Epidermal melanocyte (primary cell): ENCODE measurements at regions not wholly inside any gene's neighbourhood (a gene's known extent, or its start where the extent isn't known, plus 50 kb on each side); places are given as distances from the start of the nearest gene placed in this dataset.

Source experiments
- DNase-seq: peaks from one replicate; pipeline ENCODE4 v3.0.0; 2011; ENCODE audit warnings: low spot score; ENCODE audit not compliant: insufficient read length

DNA sequence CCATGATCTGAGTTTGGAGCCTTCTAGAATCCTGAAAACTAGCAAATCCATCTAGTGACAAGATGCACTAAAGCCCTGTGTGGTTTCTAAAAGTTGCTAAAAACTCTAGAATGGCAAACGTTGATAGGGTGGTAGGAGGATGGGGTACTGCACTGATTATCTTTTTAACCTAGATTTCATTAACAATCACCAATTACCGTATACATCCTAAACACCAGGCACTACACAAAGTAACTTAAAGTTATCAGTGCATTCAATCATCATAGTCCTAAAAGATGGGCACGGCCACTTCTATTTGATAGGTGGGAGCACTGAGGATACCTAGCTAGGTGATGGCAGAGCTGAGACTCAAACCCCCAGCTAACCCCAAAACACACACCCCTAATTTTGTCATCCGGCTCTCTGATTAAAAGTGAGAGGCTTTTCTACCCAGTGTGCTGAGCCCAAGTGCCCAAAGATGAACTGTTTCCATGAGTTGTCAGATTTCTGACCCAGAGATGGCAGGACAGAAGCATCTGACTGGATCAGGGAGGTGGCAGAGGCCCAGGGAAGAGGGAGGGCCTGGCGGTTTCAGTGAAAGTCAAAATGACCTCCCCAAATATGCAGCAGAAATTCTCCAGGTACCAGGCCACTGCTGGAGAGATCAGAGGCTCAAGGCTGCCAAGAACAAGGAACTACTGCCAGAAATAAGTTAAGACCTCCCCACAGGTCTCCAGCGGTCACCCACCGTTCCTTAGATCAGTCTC, 396.8 kb downstream of the SOX9 start:
- no peak for DNase-seq

DNA sequence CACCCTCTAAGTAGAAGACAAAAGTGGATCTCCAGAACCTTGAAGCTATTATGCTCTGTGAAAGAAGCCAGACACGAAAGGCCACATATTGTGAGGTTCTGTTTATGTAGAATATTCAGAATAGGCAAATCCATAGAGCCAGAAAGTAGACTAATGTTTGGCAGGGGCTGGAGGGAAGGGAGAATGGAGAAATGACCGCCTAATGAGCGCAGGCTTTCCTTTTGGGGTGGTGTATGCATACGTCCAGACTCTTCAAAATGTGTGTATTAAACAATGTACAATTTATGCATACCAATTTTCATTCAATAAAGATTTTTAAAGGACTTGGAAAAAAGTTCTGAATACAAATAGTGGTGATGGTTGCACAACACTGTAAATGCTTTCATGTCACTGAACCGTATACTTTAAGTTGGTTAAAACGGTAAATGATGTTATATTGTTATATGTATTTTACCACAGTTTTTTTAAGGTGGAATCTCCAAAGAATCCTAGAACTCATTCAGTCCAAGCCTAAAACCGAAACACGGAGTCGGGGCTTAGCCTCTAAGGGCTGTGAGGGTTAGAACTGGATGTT, 397.4 kb downstream of the SOX9 start:
- no peak for DNase-seq

DNA sequence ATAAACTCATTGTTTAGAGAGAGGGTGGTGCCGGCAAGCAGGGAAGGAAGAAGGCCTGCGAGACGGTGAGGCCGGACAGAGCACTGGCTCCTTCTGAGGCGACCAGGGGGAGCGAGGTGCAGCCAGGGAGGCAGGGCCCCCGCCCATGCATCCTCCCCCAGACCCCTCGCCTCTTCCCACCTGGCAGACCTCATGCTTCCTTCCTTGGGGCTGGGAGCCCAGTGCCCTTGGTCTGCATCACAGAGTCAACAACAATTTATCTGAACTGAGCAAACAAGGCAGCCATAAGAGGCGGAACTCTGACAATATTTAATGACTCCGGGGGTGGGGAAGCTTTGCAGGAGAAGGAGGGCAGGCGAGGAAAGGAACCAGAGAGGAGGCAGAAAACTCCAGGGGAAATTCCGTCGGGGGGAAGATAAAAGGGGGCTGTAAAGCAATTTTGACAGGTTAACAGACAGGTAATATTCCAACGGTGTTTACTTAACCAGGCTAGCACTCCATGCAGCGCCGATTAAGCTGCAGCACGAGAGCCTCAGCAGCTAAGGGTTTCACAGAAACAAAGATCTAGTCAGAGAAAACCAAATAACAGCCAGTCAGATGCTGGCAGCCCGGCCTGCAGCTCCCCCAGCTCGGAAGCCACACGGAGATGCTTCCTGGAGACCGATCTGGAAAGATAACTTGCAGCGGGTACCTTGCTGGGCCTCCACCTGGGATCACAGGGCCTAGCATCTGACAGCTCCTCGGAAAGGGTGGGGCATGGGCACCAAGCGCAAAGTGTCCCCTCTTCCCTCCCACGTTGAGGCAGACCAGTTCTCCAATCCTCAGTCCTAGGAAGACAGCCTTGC, 398.2 kb downstream of the SOX9 start:
- no peak for DNase-seq

DNA sequence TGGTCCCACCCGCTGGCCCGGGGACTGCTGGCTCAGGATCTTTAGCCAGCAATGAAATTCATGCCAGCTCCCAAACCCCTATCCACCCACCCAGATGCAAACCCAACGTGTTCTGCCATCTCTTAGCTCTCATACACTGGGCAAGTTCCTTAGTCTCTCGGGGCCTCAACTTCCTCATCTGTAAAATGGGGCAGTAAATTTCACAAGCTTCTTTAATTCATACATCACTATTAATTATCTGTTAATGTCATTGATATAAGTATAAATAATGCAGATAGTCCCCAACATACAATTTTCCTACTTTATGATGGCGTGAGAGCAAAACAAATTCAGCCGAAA, 398.7 kb downstream of the SOX9 start:
- no peak for DNase-seq

DNA sequence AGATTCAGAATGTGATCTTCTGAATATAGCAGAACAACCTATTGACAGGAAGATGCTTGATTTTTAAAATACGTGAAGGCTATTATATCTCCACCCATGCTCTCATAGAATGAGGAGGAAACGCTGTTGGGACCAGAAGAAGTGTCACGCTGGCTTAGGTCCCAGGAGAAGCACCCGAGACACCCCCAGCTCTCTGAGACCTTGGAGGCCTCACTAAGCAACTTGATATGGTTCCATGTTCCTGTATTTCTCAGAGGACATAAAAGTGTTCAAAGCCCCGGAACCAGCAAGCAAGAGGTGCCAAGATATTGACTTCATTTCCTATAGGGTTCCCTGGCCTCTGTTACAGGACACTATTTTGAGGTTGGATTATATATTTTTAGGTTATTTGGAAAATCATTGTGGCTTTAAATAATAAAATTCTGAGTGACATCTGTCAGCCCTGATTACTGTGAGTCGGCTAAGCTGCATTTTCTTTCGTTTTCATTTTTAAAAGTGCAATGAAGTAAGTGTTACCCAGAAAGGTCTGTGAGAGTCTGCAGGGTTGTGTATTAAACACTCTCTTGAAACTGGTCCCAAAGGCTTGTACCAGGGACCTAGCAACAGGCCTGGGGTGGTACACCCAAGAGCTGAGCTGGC, 400.0 kb downstream of the SOX9 start:
- DNase-seq, result no peak

DNA sequence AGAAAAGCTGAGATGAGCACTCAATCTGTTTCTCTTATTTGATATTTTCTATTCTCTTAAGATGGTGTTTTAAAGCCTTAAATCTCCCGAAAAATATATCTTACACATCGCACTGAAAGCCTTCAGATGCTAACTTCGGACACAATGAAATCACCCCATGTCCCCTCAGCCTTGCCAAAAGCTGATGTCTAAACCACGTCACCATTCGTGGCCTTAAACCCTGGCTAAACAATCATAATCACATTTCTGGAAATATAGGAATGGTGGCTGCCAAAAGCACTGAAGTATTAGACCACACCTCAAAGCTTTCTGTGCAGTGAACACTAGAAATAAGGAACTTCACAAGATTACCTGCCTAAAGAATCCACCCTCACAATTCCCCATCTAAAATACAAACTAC, 402.7 kb downstream of the SOX9 start:
- DNase-seq, result no peak

DNA sequence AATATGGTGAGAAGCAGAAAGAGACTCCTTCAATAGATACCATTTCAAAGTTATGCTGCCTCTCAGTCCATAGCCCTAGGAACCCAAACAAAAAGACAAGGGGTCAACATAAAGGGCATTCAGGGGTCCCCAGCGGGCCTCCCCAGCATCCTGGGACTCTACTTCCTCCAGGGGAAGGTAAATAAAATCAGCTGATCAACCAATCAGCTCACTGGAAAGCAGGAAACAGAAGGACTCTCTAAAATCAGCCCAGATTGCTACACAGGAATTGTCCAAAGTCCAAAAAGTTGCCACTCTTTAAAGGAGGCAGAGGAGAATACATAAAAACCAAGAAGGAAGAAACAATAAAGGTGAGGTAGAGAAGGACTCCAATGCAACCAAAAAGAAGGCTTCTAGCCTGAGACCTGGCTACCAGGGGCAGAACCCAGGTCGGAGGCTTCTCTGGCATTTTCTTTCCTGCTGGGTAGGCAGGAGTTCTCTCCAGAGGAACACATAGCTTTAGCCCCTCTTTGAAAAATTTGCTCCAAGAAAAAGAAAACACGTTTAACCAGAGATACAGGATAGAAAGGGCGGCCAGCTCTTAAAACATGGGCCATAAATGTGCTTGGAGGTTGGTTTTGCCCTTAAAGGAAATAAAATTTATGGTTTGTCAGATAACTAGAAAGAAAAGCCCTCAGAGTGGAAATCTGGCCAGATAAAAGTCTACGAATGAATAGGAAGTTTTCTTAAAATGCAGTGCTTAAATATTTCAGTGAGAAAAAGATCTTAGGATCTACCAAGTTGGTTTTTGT, 404.6 kb downstream of the SOX9 start:
- DNase-seq, result no peak

DNA sequence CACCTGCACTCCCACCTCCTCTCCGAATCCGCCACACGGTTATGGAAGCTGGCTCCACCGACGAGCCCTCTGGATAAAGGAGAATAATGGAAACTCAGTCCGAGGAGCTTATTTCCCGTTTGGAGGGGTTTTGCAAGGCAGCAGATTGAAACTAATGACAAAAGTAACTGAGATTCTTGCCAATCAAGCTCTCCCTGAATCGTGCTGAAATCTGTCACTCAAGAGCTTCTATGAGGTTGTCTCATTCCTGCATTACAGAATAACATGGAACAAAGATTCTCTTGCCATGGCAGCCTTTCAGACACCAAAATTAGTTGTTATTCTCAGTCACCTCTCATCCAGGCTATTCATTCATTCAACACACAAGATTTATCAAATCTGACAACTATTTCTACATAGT, 405.9 kb downstream of the SOX9 start:
- no peak for DNase-seq

DNA sequence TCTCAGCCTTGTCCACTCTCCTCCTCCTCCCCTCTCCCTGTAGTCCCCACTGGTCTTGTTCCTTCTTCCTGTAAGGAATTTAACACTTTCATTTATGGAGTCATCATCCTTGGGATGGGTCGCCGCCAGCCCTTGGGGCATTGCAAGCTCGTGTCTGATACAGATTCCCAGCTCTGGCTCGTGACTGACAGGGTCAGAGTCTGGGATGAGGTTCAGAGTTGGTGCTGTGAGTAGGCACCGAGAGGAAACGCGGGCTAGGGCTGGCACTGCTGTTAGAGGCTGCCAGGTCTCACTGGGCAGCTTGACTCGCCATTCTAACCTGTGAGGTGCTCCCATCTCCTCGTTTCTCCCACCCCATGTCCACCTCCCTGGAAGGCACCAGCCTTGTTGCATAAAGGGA, 407.0 kb downstream of the SOX9 start:
- DNase-seq, result no peak

DNA sequence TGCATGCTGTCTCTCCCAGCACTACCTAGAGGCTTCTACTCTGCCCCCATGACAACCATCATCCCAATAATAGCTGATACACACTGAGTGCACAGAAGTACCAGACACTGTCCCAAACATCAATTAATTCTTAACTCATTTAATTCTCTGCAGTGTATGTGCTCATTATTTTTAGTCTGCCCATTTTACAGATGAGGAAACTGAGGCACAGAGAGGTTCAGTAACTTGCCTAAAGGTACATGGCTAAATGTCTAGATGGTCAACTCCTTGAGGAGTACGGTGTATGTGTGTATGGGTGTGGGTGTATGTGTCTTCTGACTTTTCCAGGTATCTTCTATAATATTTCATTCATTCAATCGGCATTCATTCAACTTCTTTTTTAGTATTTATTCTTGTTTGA, 407.9 kb downstream of the SOX9 start:
- no peak for DNase-seq

DNA sequence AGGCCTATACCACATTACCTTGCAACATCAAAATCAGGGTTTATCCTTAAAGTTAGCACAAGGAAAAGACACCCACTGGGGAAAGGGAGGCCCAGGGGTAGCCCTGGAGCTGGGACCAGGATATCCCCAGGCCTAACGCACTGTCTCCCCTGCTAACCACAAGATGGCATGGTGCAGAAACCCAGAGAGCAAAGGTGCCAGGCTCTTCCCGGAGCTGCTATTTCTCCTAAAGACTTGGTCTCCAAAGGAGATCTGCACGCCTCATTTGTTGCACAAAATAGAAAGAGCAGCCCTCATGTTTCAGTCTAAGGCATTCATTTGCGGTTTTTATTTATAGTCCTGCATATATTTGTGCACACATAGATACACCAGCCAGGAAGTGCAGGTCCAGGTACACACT, 408.6 kb downstream of the SOX9 start:
- no peak for DNase-seq

DNA sequence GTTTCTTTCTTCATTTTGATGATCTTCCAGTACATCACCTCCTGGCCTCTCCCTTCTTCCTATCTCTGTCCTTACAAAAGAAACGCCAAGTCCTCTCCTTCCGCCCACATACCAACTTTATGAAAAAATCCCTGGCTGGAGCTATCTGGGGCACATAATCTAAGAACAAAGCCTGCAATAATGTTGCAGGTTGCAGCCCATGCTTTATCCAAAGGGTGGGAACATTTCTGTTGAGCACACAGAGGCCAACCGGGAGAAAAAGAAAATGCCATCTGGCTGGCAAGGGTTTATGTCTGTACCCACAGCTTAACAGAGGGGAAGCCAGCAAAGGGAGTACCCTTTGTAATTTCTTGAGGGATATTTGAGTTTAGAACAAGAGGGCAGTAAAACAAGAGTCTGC, 409.6 kb downstream of the SOX9 start:
- no peak for DNase-seq

DNA sequence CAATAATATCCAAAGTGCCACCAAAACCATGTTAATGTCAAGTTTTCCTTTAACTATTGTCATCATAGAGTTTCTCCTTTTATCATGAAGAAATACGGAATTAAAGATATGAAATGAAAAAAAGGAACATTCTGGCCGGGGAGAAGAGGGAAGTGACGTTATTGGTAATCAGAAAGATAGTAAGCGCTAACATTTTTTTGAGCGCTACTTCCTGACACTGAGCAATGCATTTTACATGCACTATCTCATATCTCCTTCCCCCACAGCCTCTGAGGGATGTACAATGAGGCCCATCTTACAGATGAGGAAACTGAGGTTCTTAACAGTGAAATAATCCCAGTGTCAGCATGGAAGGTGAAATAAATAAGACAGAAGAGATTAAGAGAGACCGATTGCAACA, 410.9 kb downstream of the SOX9 start:
- no peak for DNase-seq

DNA sequence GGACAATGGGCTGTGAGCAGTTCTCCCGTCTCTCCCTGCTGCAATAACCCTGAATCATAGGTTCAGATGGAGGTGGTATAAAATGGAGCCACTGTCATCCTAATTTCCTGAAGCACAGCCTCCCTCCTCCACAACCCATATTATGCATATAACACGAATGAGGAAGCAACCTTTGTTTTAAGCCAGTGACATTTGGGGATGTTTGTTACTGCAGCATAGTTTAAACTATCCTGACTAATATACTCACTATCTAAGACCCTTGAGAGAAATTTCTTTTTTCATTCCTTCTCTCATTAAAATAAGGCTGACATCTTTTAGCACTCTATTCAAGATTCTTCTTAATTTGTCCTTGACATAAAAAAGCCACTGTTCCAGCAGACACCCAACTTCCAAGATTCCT, 413.4 kb downstream of the SOX9 start:
- DNase-seq, result no peak

DNA sequence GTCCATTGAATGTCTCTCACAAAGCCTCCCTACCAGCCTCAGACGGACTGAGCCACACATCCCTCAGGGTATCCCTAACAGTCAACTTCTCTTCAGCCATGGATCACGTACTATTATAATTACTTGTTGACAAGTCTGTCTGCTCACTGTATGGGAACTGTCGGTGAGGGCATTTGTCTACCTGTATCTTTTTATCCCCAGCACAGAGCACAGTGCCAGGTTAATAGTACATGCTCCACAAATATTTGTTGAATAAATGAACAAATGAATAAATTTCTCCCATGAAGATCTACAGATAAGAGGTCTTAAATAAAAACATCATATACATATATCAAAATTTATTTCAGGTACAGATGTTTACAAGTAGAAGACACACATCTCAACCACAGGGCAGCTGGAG, 414.0 kb downstream of the SOX9 start:
- DNase-seq, result no peak

DNA sequence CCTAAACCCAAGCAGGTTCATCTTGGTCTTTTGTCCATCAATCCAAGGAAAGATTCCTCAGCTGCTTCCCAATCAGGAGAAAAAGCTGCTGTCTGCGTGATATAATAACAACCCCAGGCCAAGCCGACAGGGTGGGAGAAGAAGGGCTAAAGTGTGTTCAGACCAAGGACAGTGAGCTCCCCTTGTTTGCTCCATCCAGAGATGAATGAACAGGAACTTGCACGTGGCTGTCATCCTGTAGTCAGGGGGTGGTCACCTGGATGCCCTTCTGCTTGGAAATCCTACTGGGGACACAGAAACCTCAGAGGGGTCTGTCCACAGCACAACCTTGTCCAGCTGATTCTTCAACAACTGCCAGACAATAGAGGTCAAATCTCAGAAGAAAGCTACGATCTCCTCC, 414.5 kb downstream of the SOX9 start:
- no peak for DNase-seq

DNA sequence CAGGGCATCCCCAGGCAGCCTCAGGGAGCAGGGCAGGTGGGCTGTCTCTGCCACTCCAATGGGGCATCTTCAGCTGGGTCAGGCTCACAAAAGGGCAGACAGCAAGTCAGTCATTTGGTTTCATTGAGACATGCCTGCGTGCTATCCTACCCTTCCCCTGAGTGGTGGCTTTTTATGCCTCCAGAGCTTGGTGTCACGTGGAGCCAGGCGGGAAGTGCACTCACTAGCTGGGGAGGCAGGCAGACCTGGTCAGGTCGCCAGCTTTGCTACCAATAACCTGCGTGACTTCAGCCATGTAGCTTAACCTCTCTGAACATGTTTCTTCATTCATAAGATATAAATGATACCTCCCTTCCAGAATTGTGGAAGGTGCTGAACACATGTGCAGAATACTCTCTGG, 415.0 kb downstream of the SOX9 start:
- no peak for DNase-seq

DNA sequence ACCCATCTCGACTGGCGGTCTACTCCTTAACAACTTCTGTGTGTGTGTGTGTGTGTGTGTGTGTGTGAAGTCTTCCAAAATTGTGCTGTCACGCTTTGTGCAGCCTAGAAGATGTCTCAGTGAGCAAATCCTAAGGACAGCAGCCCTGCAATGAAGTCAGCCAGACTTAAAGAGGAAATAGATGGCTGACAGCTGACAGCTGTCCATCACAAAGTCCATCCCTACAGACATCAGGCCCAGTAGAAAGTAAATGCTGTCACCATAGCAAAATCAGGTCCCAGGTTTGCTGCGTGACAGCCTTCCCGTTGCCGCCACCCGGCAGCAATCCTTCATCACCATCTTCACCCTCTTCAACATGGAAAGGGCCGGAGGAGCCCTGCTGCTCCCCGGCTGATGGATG, 416.0 kb downstream of the SOX9 start:
- DNase-seq, result no peak

DNA sequence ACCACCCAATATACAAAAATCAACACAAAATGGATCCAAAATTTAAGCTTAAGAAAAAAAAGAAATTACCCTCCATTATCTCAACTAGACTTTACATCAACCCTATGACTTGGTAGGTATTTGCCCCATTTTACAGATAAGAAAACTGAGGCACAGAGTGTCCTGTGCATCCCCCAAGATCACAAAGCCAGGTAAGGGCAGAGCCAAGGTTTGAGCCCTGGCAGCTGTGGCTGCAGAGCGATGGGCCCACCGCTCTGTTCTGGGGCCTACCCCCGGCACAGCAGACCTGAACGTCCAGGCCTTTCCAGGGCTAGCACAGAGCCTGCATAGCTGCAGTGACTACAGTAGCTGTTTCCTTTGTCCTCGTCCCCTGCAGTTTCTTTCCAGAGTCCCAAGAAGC, 417.6 kb downstream of the SOX9 start:
- no peak for DNase-seq

DNA sequence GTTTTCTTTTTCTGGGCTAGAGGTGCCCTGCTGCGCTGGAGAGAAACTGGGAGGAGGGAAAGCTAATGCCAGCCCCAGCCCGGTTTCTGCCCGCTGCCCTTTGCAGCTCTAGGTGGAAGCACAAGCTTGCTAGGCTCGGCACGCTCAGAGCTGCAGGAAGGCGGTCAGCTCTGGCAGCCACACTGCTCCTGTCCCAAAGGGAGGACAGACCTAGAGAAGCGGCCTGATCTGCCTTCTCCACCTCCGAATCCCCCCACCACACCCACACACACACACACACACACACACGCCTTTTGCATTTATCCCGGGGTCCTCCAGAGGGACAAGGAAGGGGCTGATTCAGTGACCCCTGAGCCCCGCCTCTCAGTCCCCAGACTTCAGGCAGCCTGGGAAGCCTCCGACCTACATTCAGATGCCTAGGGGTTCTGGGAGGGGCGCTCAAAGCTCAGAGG, 418.1 kb downstream of the SOX9 start:
- DNase-seq, result no peak
